CD4-positive, alpha-beta T cell (primary cell): ENCODE measurements at regions not wholly inside any gene's neighbourhood (a gene's known extent, or its start where the extent isn't known, plus 50 kb on each side); places are given as distances from the start of the nearest gene placed in this dataset.

Experiments
- ATAC-seq: fragments of 200-7000 bp; cut with Tn5 transposase; one replicate; pipeline ENCODE4 v1.10.0; 2022; ENCODE audit warnings: mild to moderate bottlenecking; ENCODE audit not compliant: poor library complexity
- CTCF ChIA-PET: fragments of 350-600 bp; sonication (Branson Sonifier 250); formaldehyde crosslinking; loops from one replicate; lab custom pipeline; 2021; ENCODE audit warnings: antibody characterized with exemption, inconsistent platforms; lab: Charles Lee
- POLR2A ChIA-PET: fragments of 350-600 bp; sonication (Branson Sonifier 250); formaldehyde crosslinking; loops from one replicate; lab custom pipeline; 2021; ENCODE audit warnings: antibody characterized with exemption, inconsistent platforms; lab: Charles Lee
- DNase-seq, 14 experiments: peaks; one replicate each; pipeline ENCODE4 v3.0.0-alpha.2; 2013 to 2020; ENCODE audit warnings: mixed read lengths in 2 of 14
- H3K27ac ChIP-seq, 2 donors: one replicate each; pipeline versions ENCODE4 v1.5.1 to v1.7.0; 2013; ENCODE audit warnings: low read length in 2 of 2, low read depth in 1 of 2, mild to moderate bottlenecking in 1 of 2
- H3K27me3 ChIP-seq, 2 experiments: 1 replicate in 1 of 2; 2 replicates in 1 of 2; pipeline versions ENCODE4 v1.6.1 to v1.7.0; 2013; ENCODE audit warnings: low read length in 2 of 2, control low read depth in 1 of 2, mild to moderate bottlenecking in 1 of 2, moderate library complexity in 1 of 2; ENCODE audit not compliant: insufficient read depth in 2 of 2, control insufficient read depth in 1 of 2
- H3K36me3 ChIP-seq: one replicate; pipeline ENCODE4 v1.6.1; 2013; ENCODE audit warnings: low read length, control low read depth; ENCODE audit not compliant: insufficient read depth
- H3K4me1 ChIP-seq: one replicate; pipeline ENCODE4 v1.6.1; 2013; ENCODE audit warnings: low read length, control low read depth; ENCODE audit not compliant: insufficient read depth
- H3K4me3 ChIP-seq: one replicate; pipeline ENCODE4 v1.5.1; 2013; ENCODE audit warnings: mild to moderate bottlenecking, low read length, moderate library complexity
- H3K9me3 ChIP-seq, 2 experiments: 1 replicate in 1 of 2; 2 replicates in 1 of 2; pipeline versions ENCODE4 v1.6.1 to v1.7.0; 2013; ENCODE audit warnings: low read length in 2 of 2, mild to moderate bottlenecking in 2 of 2, control low read depth in 1 of 2, moderate library complexity in 1 of 2; ENCODE audit not compliant: control insufficient read depth in 1 of 2, insufficient read depth in 1 of 2
- H3K27ac Mint-ChIP-seq: one replicate; pipeline ENCODE4 v1.8.0; 2020; ENCODE audit warnings: mixed read lengths
- H3K27me3 Mint-ChIP-seq: one replicate; pipeline ENCODE4 v1.8.0; 2021; ENCODE audit warnings: mixed read lengths
- H3K36me3 Mint-ChIP-seq: one replicate; pipeline ENCODE4 v1.8.0; 2021; ENCODE audit warnings: low read depth, mixed read lengths
- H3K4me1 Mint-ChIP-seq: one replicate; pipeline ENCODE4 v1.8.0; 2021; ENCODE audit warnings: low read depth, mixed read lengths
- H3K4me3 Mint-ChIP-seq: one replicate; pipeline ENCODE4 v1.8.0; 2020; ENCODE audit warnings: mild to moderate bottlenecking, mixed read lengths
- H3K9me3 Mint-ChIP-seq: one replicate; pipeline ENCODE4 v1.8.0; 2020; ENCODE audit warnings: mixed read lengths
- intact Hi-C, 2 experiments: fragments of 100-400 bp; cut with DNase I in 1 of 2; cut with micrococcal nuclease in 1 of 2; formaldehyde crosslinking; loops; one replicate each; pipeline versions ENCODE4 v1.15.1 to v1.9.0; 2023 to 2025; cut with DNase I, micrococcal nuclease
- TF ChIP-seq, protein P1 (sequence below): fragments of 200-600 bp; IDR thresholded peaks from one replicate; pipeline ENCODE4 v1.8.0; 2022; ENCODE audit warnings: antibody characterized with exemption, mild to moderate bottlenecking

DNA sequence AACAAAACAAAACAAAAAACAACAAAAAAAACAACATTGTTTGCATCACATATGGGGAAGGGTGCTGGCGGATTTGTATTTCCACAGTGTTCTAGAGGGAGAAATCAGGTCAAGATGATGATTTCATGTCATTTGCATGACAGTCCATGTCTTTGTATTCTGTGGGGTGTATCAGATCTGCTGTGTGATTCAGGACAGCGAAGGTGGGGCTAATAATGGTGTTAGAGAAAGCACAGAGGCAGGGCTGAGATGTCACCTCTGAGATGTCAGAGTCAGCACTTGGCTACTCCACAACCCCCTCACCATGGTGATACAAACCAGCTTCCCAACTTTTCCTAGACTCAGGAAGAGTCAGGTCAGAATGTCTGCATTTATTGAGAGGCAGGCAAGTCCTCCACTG is 543.2 kb downstream of the BCL11B start:
- Mint-ChIP-seq H3K27ac (no peak overlapping the region), H3K4me1 (no peaks in the 10 kb centered on the region), H3K4me3 (no peak overlapping the region), H3K27me3 (no peaks in the 10 kb centered on the region), H3K9me3 (no peaks in the 10 kb centered on the region), H3K36me3 (no peaks in the 10 kb centered on the region)
- POLR2A ChIA-PET: no interaction called here
- Histone ChIP-seq H3K27me3 (no peaks in the 10 kb centered on the region), H3K4me1 (no peaks in the 10 kb centered on the region), H3K4me3 (no peak overlapping the region), H3K27ac (no peak overlapping the region), H3K9me3 (peaks cover 0 to 4% of the 10 kb centered on the region in 2 experiments), H3K36me3 (no peaks in the 10 kb centered on the region)
- CTCF ChIA-PET: no interaction called here
- TF ChIP-seq, protein P1, sequence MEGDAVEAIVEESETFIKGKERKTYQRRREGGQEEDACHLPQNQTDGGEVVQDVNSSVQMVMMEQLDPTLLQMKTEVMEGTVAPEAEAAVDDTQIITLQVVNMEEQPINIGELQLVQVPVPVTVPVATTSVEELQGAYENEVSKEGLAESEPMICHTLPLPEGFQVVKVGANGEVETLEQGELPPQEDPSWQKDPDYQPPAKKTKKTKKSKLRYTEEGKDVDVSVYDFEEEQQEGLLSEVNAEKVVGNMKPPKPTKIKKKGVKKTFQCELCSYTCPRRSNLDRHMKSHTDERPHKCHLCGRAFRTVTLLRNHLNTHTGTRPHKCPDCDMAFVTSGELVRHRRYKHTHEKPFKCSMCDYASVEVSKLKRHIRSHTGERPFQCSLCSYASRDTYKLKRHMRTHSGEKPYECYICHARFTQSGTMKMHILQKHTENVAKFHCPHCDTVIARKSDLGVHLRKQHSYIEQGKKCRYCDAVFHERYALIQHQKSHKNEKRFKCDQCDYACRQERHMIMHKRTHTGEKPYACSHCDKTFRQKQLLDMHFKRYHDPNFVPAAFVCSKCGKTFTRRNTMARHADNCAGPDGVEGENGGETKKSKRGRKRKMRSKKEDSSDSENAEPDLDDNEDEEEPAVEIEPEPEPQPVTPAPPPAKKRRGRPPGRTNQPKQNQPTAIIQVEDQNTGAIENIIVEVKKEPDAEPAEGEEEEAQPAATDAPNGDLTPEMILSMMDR: no peak
- DNase-seq (no peak), ATAC-seq (no peak)
- intact Hi-C loops: no loop called here

DNA sequence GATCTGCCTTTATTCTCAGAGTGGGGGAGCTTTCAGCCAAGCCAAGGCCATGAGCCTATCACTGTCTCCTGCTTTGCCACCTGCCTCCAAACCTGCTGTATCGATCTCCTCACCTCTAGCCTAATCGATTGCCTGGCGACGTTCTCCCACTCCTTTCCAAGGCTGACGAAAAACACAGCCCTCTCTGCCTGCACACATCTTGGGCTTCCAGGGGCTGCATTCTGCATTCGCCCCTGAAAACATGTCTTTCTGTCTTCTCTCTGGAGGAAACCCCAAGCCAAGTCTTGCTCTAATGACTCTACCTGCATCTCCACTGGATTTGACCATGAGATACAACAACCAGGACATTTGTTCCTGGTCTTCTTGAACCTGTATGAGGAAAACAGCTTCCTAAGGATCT is 540.7 kb downstream of the BCL11B start:
- POLR2A ChIA-PET: no interaction called here
- no peak overlapping the region for H3K27ac ChIP-seq
- H3K27ac Mint-ChIP-seq: no peak overlapping the region
- H3K27me3 ChIP-seq: no peaks in the 10 kb centered on the region
- peaks cover 0 to 4% of the 10 kb centered on the region in 2 experiments for H3K9me3 ChIP-seq
- H3K4me1 ChIP-seq: no peaks in the 10 kb centered on the region
- CTCF ChIA-PET: no interaction called here
- H3K4me1 Mint-ChIP-seq: no peaks in the 10 kb centered on the region
- H3K4me3 Mint-ChIP-seq: no peak overlapping the region
- intact Hi-C loops: no loop called here
- ATAC-seq: no peak
- no peak overlapping the region for H3K4me3 ChIP-seq
- no peak for DNase-seq
- no peaks in the 10 kb centered on the region for H3K36me3 Mint-ChIP-seq
- TF ChIP-seq, protein P1: no peak
- no peaks in the 10 kb centered on the region for H3K9me3 Mint-ChIP-seq
- H3K36me3 ChIP-seq: no peaks in the 10 kb centered on the region
- H3K27me3 Mint-ChIP-seq: no peaks in the 10 kb centered on the region

- ChIA-PET POLR2A (no interaction called here), CTCF (no interaction called here)
- TF ChIP-seq, protein P1: no peak
- H3K27ac ChIP-seq: no peak overlapping the region
- no peak overlapping the region for H3K4me3 ChIP-seq
- Mint-ChIP-seq H3K4me1 (no peaks in the 10 kb centered on the region), H3K36me3 (no peaks in the 10 kb centered on the region), H3K4me3 (no peak overlapping the region), H3K27ac (no peak overlapping the region), H3K9me3 (no peaks in the 10 kb centered on the region), H3K27me3 (no peaks in the 10 kb centered on the region)
- peaks cover 0 to 4% of the 10 kb centered on the region in 2 experiments for H3K9me3 ChIP-seq
- no peaks in the 10 kb centered on the region for H3K36me3 ChIP-seq
- DNase-seq (no peak), ATAC-seq (no peak)
- intact Hi-C loops: no loop called here
- H3K4me1 ChIP-seq: no peaks in the 10 kb centered on the region
- H3K27me3 ChIP-seq: no peaks in the 10 kb centered on the region
Measured at GRCh38 chr14:98731701-98732100, 540.3 kb downstream of the BCL11B start.
